Muscle layer of duodenum (tissue), 2 donors: ENCODE measurements at regions not wholly inside any gene's neighbourhood (a gene's known extent, or its start where the extent isn't known, plus 50 kb on each side); places are given as distances from the start of the nearest gene placed in this dataset.
"Not testable (repeated sequence)": the region's sequence is repeated elsewhere in the genome, so short reads cannot be mapped to it uniquely, and the experiment has no call there.

ENCODE experiments used
- H3K27ac ChIP-seq: one replicate; pipeline ENCODE4 v1.7.0; 2013; ENCODE audit warnings: mild to moderate bottlenecking, low read length
- H3K27me3 ChIP-seq: one replicate; pipeline ENCODE4 v1.7.0; 2013; ENCODE audit warnings: low read depth, mild to moderate bottlenecking, control low read depth, low read length
- H3K36me3 ChIP-seq, 2 donors: one replicate each; pipeline ENCODE4 v1.7.0; 2013; ENCODE audit warnings: low read length in 2 of 2, control low read depth in 1 of 2, mild to moderate bottlenecking in 1 of 2; ENCODE audit not compliant: insufficient read depth in 2 of 2, control insufficient read depth in 1 of 2
- H3K4me1 ChIP-seq, 2 donors: one replicate each; pipeline ENCODE4 v1.7.0; 2013; ENCODE audit warnings: low read length in 2 of 2, mild to moderate bottlenecking in 2 of 2, control low read depth in 1 of 2, moderate library complexity in 1 of 2; ENCODE audit not compliant: insufficient read depth in 2 of 2, control insufficient read depth in 1 of 2
- H3K4me3 ChIP-seq, 2 donors: one replicate each; pipeline ENCODE4 v1.7.0; 2013; ENCODE audit warnings: low read length in 2 of 2, low read depth in 1 of 2, mild to moderate bottlenecking in 1 of 2
- H3K9me3 ChIP-seq, 2 donors: one replicate each; pipeline ENCODE4 v1.7.0; 2013; ENCODE audit warnings: low read length in 2 of 2, control low read depth in 1 of 2, mild to moderate bottlenecking in 1 of 2; ENCODE audit not compliant: control insufficient read depth in 1 of 2
- donor health status: healthy.

- Histone ChIP-seq H3K27ac (no peak overlapping the region), H3K9me3 (no peaks in the 10 kb centered on the region), H3K4me3 (no peak overlapping the region), H3K27me3 (no peaks in the 10 kb centered on the region), H3K36me3 (no peaks in the 10 kb centered on the region), H3K4me1 (no peaks in the 10 kb centered on the region)
Observed at GRCh38 chr3:118792191-118792590, 242.5 kb downstream of the IGSF11 start.

- H3K9me3 ChIP-seq = no peaks in the 10 kb centered on the region
- no peaks in the 10 kb centered on the region for H3K4me1 ChIP-seq
- no peaks in the 10 kb centered on the region for H3K27me3 ChIP-seq
- no peak overlapping the region for H3K4me3 ChIP-seq
- H3K27ac ChIP-seq = no peak overlapping the region
- H3K36me3 ChIP-seq = no peaks in the 10 kb centered on the region
Observed at GRCh38 chr3:118793176-118793575, 241.5 kb downstream of the IGSF11 start.

GRCh38 chr3:118799303-118799702, 235.3 kb downstream of the IGSF11 start:
- Histone ChIP-seq H3K27ac (no peak overlapping the region), H3K4me1 (no peaks in the 10 kb centered on the region)

GRCh38 chr3:118801899-118802298, 232.7 kb downstream of the IGSF11 start:
- no peak overlapping the region for H3K4me3 ChIP-seq
- no peaks in the 10 kb centered on the region for H3K27me3 ChIP-seq
- no peaks in the 10 kb centered on the region for H3K4me1 ChIP-seq
- no peaks in the 10 kb centered on the region for H3K9me3 ChIP-seq
- no peak overlapping the region for H3K27ac ChIP-seq
- no peaks in the 10 kb centered on the region for H3K36me3 ChIP-seq

More at GRCh38 chr3:118799303-118799702, 235.3 kb downstream of the IGSF11 start:
- Histone ChIP-seq H3K36me3 (no peaks in the 10 kb centered on the region), H3K4me3 (no peak overlapping the region), H3K9me3 (no peaks in the 10 kb centered on the region), H3K27me3 (no peaks in the 10 kb centered on the region)

- H3K27ac ChIP-seq = no peak overlapping the region
- H3K4me1 ChIP-seq = no peaks in the 10 kb centered on the region
- no peaks in the 10 kb centered on the region for H3K9me3 ChIP-seq
- no peaks in the 10 kb centered on the region for H3K36me3 ChIP-seq
- H3K27me3 ChIP-seq = no peaks in the 10 kb centered on the region
- H3K4me3 ChIP-seq = no peak overlapping the region
Observed at GRCh38 chr3:118802325-118803095, 232.1 kb downstream of the IGSF11 start.

- H3K4me3 ChIP-seq = no peak overlapping the region
- no peaks in the 10 kb centered on the region for H3K9me3 ChIP-seq
- H3K4me1 ChIP-seq = no peaks in the 10 kb centered on the region
- H3K27me3 ChIP-seq = no peaks in the 10 kb centered on the region
- no peaks in the 10 kb centered on the region for H3K36me3 ChIP-seq
- H3K27ac ChIP-seq = no peak overlapping the region
Observed at GRCh38 chr3:118803096-118803476, 231.6 kb downstream of the IGSF11 start.

GRCh38 chr3:118805007-118805406, 229.6 kb downstream of the IGSF11 start:
- H3K4me1 ChIP-seq = no peaks in the 10 kb centered on the region
- no peak overlapping the region for H3K4me3 ChIP-seq
- no peaks in the 10 kb centered on the region for H3K27me3 ChIP-seq
- H3K36me3 ChIP-seq = no peaks in the 10 kb centered on the region
- no peak overlapping the region for H3K27ac ChIP-seq
- no peaks in the 10 kb centered on the region for H3K9me3 ChIP-seq

- no peaks in the 10 kb centered on the region for H3K27me3 ChIP-seq
- no peaks in the 10 kb centered on the region for H3K36me3 ChIP-seq
- no peaks in the 10 kb centered on the region for H3K9me3 ChIP-seq
- H3K4me3 ChIP-seq = no peak overlapping the region
- H3K27ac ChIP-seq = no peak overlapping the region
- H3K4me1 ChIP-seq = no peaks in the 10 kb centered on the region
Observed at GRCh38 chr3:118806423-118806822, 228.2 kb downstream of the IGSF11 start.

- not testable (repeated sequence) for H3K36me3 ChIP-seq, H3K9me3 ChIP-seq, H3K27me3 ChIP-seq, H3K27ac ChIP-seq, H3K4me1 ChIP-seq, H3K4me3 ChIP-seq
Observed at GRCh38 chr3:118807349-118807748, 227.3 kb downstream of the IGSF11 start.

GRCh38 chr3:118808723-118809122, 225.9 kb downstream of the IGSF11 start:
- no peaks in the 10 kb centered on the region for H3K27me3 ChIP-seq
- no peak overlapping the region for H3K4me3 ChIP-seq
- H3K36me3 ChIP-seq = no peaks in the 10 kb centered on the region
- no peaks in the 10 kb centered on the region for H3K4me1 ChIP-seq
- H3K27ac ChIP-seq = no peak overlapping the region
- no peaks in the 10 kb centered on the region for H3K9me3 ChIP-seq

GRCh38 chr3:118809696-118810498, 224.7 kb downstream of the IGSF11 start:
- no peaks in the 10 kb centered on the region for H3K4me1 ChIP-seq
- H3K27ac ChIP-seq = no peak overlapping the region
- no peaks in the 10 kb centered on the region for H3K27me3 ChIP-seq
- H3K36me3 ChIP-seq = no peaks in the 10 kb centered on the region
- no peaks in the 10 kb centered on the region for H3K9me3 ChIP-seq
- no peak overlapping the region for H3K4me3 ChIP-seq
